ENCODE measurements at regions not wholly inside any gene's neighbourhood (a gene's known extent, or its start where the extent isn't known, plus 50 kb on each side); places are given as distances from the start of the nearest gene placed in this dataset.
"Not testable (repeated sequence)": the region's sequence is repeated elsewhere in the genome, so short reads cannot be mapped to it uniquely, and the experiment has no call there.

DNA sequence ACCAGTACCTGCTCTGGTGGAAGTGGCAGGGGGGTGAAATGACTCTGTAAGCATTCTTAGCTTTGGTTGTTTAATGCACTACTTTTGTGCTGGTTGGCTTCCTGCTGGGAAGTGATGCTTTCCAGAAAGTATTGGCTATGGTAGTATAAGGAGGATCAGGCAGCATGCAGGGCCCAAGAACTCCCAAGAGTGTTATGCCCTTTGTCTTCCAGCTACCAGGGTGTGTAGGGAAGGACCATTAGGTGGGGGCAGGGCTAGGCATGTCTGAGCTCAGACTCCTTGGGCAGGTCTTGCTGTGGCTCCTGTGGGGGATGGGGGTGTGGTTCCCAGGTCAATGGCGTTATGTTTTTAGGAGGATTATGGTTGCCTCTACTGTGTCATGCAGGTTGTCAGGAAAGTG, 135.8 kb upstream of the TRPC7 start:
- ATAC-seq (ENCODE audit: low read depth) (no peak), DNase-seq (ENCODE audit: low spot score in 2 of 2) (no peak)
- H3K4me3 Mint-ChIP-seq = no peak overlapping the region
- H3K27me3 Mint-ChIP-seq = no peaks in the 10 kb centered on the region
- peaks cover 9% of the 10 kb centered on the region for H3K9me3 Mint-ChIP-seq
- H3K27ac Mint-ChIP-seq = no peak overlapping the region
- no peaks in the 10 kb centered on the region for H3K36me3 Mint-ChIP-seq
- no peaks in the 10 kb centered on the region for H3K4me1 Mint-ChIP-seq

GRCh38 chr5:136492587-136492986, 127.2 kb upstream of the TRPC7 start:
- no peak overlapping the region for H3K27ac Mint-ChIP-seq
- H3K27me3 Mint-ChIP-seq = no peaks in the 10 kb centered on the region

GRCh38 chr5:136491806-136492205, 126.5 kb upstream of the TRPC7 start:
- Mint-ChIP-seq H3K27ac (no peak overlapping the region), H3K4me3 (no peak overlapping the region), H3K4me1 (no peaks in the 10 kb centered on the region), H3K27me3 (no peaks in the 10 kb centered on the region), H3K9me3 (peaks cover 3% of the 10 kb centered on the region), H3K36me3 (no peaks in the 10 kb centered on the region)
- no peak for ATAC-seq (ENCODE audit: low read depth)
- no peak for DNase-seq (ENCODE audit: low spot score in 2 of 2)

More at GRCh38 chr5:136492587-136492986, 127.2 kb upstream of the TRPC7 start:
- H3K9me3 Mint-ChIP-seq = peaks cover 3% of the 10 kb centered on the region
- no peaks in the 10 kb centered on the region for H3K36me3 Mint-ChIP-seq
- ATAC-seq (ENCODE audit: low read depth) (no peak), DNase-seq (ENCODE audit: low spot score in 2 of 2) (no peak)
- no peak overlapping the region for H3K4me3 Mint-ChIP-seq
- H3K4me1 Mint-ChIP-seq = no peaks in the 10 kb centered on the region

DNA sequence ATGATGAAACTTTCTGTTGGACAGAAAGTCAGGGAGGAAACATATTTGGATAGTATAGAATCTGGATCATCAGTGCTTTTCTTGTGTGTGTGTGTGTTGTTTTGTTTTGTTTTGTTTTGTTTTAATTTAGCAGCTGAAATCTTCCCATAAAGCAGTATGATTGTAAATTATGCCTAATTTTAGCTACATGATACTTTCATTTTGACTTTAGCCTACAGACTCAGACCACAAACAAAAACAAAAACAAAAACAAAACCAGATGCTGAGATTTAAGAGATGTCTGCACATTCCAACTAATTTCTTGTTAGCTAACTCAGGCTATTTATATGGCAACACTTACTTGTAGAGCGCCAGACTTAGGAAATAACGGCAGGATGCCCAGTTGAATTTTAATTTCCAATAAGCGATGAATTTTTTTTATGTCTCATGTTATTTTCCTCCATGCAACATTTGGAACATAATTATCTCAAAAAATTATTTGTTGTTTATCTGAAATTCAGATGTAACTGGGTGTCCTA, 119.5 kb upstream of the TRPC7 start:
- ATAC-seq (ENCODE audit: low read depth) (no peak), DNase-seq (ENCODE audit: low spot score in 2 of 2) (no peak)
- Mint-ChIP-seq H3K27ac (no peak overlapping the region), H3K4me1 (no peaks in the 10 kb centered on the region), H3K36me3 (no peaks in the 10 kb centered on the region), H3K27me3 (no peaks in the 10 kb centered on the region), H3K4me3 (no peak overlapping the region), H3K9me3 (no peaks in the 10 kb centered on the region)

DNA sequence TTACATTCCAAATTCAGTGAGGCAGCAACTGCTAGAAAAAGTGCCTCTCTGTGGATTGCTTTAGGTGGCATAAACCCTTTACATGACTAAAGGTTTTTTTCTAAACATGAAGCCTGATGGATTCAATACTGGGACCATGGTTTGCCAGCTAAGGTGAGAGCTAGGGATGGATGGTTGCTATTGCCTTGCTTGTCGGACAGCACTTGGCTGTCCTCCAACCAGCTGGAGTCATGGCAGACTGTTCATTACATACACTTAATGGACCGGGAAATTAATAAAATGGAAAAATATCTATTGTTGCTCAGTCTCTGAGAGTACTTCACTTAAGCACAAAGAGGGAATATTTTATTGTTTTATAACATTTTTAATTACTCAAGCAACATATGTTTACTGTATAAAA, 116.9 kb upstream of the TRPC7 start:
- Mint-ChIP-seq H3K27me3 (no peaks in the 10 kb centered on the region), H3K27ac (no peak overlapping the region), H3K4me1 (no peaks in the 10 kb centered on the region), H3K36me3 (no peaks in the 10 kb centered on the region), H3K4me3 (no peak overlapping the region), H3K9me3 (peaks cover 2% of the 10 kb centered on the region)
- DNase-seq (ENCODE audit: low spot score in 2 of 2) (no peak), ATAC-seq (ENCODE audit: low read depth) (no peak)

DNA sequence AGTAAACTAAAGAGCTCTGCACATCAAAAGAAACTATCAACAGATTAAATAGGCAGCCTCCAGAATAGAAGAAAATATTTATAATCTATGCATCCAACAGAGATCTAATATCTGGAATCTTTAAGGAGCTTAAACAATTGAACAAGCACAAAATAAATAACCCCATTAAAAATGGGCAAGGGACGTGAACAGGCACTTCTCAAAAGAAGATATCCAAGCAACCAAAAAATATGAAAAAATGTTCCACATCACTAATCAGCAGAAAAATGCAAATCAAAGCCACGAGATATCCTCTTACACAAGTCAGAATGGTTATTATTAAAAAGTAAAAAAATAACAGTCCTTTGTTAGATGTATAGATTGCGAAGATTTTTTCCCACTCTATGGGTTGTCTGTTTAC, 109.1 kb upstream of the TRPC7 start:
- Mint-ChIP-seq H3K36me3 (no peaks in the 10 kb centered on the region), H3K27ac (no peak overlapping the region), H3K4me3 (no peak overlapping the region), H3K4me1 (no peaks in the 10 kb centered on the region), H3K9me3 (peaks cover 9% of the 10 kb centered on the region), H3K27me3 (no peaks in the 10 kb centered on the region)
- ATAC-seq (ENCODE audit: low read depth) = no peak
- DNase-seq (ENCODE audit: low spot score in 2 of 2) = no peak

DNA sequence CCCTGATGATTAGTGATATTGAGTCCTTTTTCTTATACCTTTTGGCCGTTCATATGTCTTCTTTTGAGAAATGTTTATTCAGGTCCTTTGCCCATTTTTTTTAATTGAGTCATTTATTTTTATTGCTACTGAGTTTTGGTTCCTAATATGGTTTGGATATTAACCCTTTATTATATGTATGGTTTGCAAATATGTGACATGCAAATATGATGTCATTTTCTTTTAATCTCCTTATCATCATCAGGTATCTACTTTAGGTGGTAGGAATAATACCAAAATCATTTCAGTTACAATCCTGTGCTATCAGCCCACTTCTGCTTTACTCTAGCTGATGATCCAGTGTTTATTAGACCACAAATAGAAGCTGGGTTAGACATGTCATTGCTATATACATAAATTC, 102.3 kb upstream of the TRPC7 start:
- no peaks in the 10 kb centered on the region for H3K27me3 Mint-ChIP-seq
- no peaks in the 10 kb centered on the region for H3K4me1 Mint-ChIP-seq
- no peak overlapping the region for H3K27ac Mint-ChIP-seq
- no peak overlapping the region for H3K4me3 Mint-ChIP-seq
- DNase-seq (ENCODE audit: low spot score in 2 of 2) (no peak), ATAC-seq (ENCODE audit: low read depth) (no peak)
- H3K9me3 Mint-ChIP-seq = peaks cover 2% of the 10 kb centered on the region
- no peaks in the 10 kb centered on the region for H3K36me3 Mint-ChIP-seq

- Mint-ChIP-seq H3K27me3 (no peaks in the 10 kb centered on the region), H3K4me1 (no peaks in the 10 kb centered on the region), H3K4me3 (no peak overlapping the region), H3K27ac (no peak overlapping the region), H3K36me3 (no peaks in the 10 kb centered on the region), H3K9me3 (peaks cover 2% of the 10 kb centered on the region)
- DNase-seq (ENCODE audit: low spot score in 2 of 2) (no peak), ATAC-seq (ENCODE audit: low read depth) (no peak)
These were observed 100.7 kb upstream of the TRPC7 start for GRCh38 chr5:136466041-136466415.

- Mint-ChIP-seq H3K4me1 (no peaks in the 10 kb centered on the region), H3K9me3 (peaks cover 3% of the 10 kb centered on the region), H3K4me3 (no peak overlapping the region), H3K36me3 (no peaks in the 10 kb centered on the region), H3K27ac (no peak overlapping the region), H3K27me3 (no peaks in the 10 kb centered on the region)
- no peak for ATAC-seq (ENCODE audit: low read depth)
- DNase-seq (ENCODE audit: low spot score in 2 of 2) = no peak
These were observed 93.1 kb upstream of the TRPC7 start for GRCh38 chr5:136458481-136458880.

DNA sequence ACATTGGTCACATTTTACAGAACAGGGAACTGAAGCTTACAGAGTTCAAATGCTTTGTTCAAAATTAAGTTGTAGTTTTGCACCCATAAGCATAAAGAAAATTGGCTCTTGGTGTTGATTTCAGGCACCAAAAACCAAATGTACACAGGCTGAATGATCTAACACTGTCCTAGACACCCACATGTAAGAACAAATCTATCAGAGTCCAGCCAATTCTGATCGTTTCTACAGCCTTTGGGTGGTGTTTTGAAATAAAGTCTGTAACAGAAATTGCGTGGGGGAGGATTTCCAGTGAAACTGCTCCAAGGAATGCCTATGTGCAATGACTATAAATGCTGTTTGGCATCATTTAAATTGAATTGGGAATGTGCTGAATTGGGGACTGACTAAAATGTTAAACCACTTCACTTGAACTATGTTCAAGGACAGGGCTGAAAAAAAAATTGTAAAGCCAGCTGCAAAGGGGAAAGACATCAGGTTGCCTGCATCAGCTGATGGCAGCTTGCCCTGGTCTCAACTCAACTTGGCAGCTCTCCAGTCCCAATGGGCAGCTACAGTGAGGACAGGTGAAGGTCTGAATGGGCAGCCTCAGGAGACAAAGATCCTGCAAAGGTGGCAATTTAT, 92.2 kb upstream of the TRPC7 start:
- H3K36me3 Mint-ChIP-seq = no peaks in the 10 kb centered on the region
- no peaks in the 10 kb centered on the region for H3K27me3 Mint-ChIP-seq
- no peak for DNase-seq (ENCODE audit: low spot score in 2 of 2)
- no peaks in the 10 kb centered on the region for H3K4me1 Mint-ChIP-seq
- no peak for ATAC-seq (ENCODE audit: low read depth)
- H3K4me3 Mint-ChIP-seq = no peak overlapping the region
- H3K27ac Mint-ChIP-seq = no peak overlapping the region
- peaks cover 6% of the 10 kb centered on the region for H3K9me3 Mint-ChIP-seq

- Mint-ChIP-seq H3K9me3 (peaks cover 7% of the 10 kb centered on the region), H3K27ac (no peak overlapping the region), H3K4me3 (no peak overlapping the region), H3K27me3 (no peaks in the 10 kb centered on the region), H3K36me3 (no peaks in the 10 kb centered on the region), H3K4me1 (no peaks in the 10 kb centered on the region)
- ATAC-seq (ENCODE audit: low read depth) (no peak), DNase-seq (ENCODE audit: low spot score in 2 of 2) (no peak)
These were observed 90.1 kb upstream of the TRPC7 start for GRCh38 chr5:136455409-136455808.

DNA sequence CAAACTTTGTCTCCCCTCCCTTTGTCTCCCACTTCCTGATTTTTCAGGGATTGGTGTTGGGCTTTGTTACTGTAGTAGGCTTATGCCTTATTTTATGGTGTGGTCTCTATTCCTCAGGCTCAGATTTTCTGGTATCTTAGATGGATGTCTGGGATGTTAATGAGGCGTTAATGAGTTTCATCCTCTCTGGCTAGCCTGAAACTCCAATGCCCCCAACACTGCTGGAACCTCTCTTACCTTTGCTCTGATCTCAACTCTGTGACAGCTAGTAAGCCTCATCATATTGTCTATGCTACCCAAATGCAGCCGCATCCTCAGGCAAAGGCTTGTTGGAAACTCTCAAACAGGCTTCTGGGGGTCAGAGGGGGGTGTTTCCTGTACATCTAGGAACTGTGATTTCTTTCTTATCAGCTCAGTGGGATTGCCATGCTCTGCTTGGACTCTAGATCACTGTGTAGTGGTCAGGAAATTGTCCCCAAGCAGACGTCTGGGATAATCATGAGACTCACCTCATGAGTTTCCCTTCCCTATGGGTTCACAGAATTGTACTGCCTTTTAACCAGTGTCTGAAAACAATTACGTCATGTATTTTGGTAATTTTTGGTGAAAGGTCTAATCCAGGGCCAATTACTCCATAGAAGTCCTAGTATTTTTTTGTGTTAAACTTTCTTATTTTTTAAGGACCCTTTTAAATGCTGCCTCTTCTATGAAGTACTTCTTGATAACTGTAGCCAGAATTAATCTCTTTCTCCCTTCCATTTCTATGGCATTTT, 88.8 kb upstream of the TRPC7 start:
- Mint-ChIP-seq H3K36me3 (no peaks in the 10 kb centered on the region), H3K9me3 (peaks cover 6% of the 10 kb centered on the region), H3K4me1 (no peaks in the 10 kb centered on the region), H3K27ac (no peak overlapping the region), H3K4me3 (no peak overlapping the region), H3K27me3 (no peaks in the 10 kb centered on the region)
- ATAC-seq (ENCODE audit: low read depth) (no peak), DNase-seq (ENCODE audit: low spot score in 2 of 2) (no peak)

GRCh38 chr5:136453199-136453598, 87.9 kb upstream of the TRPC7 start:
- ATAC-seq (ENCODE audit: low read depth) (no peak), DNase-seq (ENCODE audit: low spot score in 2 of 2) (no peak)
- no peak overlapping the region for H3K4me3 Mint-ChIP-seq
- H3K27ac Mint-ChIP-seq = no peak overlapping the region
- H3K27me3 Mint-ChIP-seq = no peaks in the 10 kb centered on the region
- no peaks in the 10 kb centered on the region for H3K36me3 Mint-ChIP-seq
- no peaks in the 10 kb centered on the region for H3K4me1 Mint-ChIP-seq
- peaks cover 9% of the 10 kb centered on the region for H3K9me3 Mint-ChIP-seq

DNA sequence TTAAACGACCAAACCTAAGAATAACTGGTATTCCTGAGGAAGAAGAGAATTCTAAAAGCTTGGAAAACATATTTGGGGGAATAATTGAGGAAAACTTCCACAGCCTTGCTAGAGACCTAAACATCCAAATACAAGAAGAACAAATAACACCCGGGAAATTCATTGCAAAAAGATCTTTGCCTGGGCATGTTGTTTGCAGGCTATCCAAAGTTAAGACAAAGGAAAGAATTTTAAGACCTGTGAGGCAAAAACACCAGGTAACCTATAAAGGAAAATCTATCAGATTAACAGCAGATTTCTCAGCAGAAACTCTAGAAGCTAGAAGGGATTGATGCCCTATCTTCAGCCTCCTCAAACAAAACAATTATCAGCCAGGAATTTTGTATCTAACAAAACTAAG, 82.2 kb upstream of the TRPC7 start:
- H3K4me1 Mint-ChIP-seq; H3K27ac Mint-ChIP-seq; H3K4me3 Mint-ChIP-seq; DNase-seq (ENCODE audit: low spot score in 2 of 2); ATAC-seq (ENCODE audit: low read depth); H3K36me3 Mint-ChIP-seq; H3K27me3 Mint-ChIP-seq: not testable (repeated sequence)
- H3K9me3 Mint-ChIP-seq = peaks cover 10% of the 10 kb centered on the region

- Mint-ChIP-seq H3K27ac (no peak overlapping the region), H3K36me3 (no peaks in the 10 kb centered on the region), H3K9me3 (peaks cover 9% of the 10 kb centered on the region), H3K4me3 (no peak overlapping the region), H3K4me1 (no peaks in the 10 kb centered on the region), H3K27me3 (peaks cover 2% of the 10 kb centered on the region)
- DNase-seq (ENCODE audit: low spot score in 2 of 2) = no peak
- ATAC-seq (ENCODE audit: low read depth) = no peak
These were observed 81.2 kb upstream of the TRPC7 start for GRCh38 chr5:136446565-136446964.

Measured in memory B cell (primary cell).